A673 (cell line): ENCODE measurements at regions not wholly inside any gene's neighbourhood (a gene's known extent, or its start where the extent isn't known, plus 50 kb on each side); places are given as distances from the start of the nearest gene placed in this dataset.
"Not testable (repeated sequence)": the region's sequence is repeated elsewhere in the genome, so short reads cannot be mapped to it uniquely, and the experiment has no call there.

Experiments
- BruUV-seq: library from RNA; stranded (reverse); fragments of 400-500 nt; replicated peaks from 2 replicates; lab custom pipeline; 2021; lab: Mats Ljungman, UMichigan
- CTCF ChIA-PET: fragments of 300-600 bp; sonication (Branson Sonifier 250); formaldehyde crosslinking; loops from one replicate; lab custom pipeline; 2022; ENCODE audit warnings: antibody characterized with exemption; lab: Charles Lee
- POLR2A ChIA-PET: fragments of 300-600 bp; sonication (Branson Sonifier 250); formaldehyde crosslinking; loops from one replicate; lab custom pipeline; 2022; ENCODE audit warnings: antibody characterized with exemption; ENCODE audit not compliant: low non-redundant PET; lab: Charles Lee
- DNase-seq: peaks from one replicate; pipeline ENCODE4 v3.0.0-alpha.2; 2015; ENCODE audit warnings: low spot score
- H3K27ac ChIP-seq: fragments of 200-600 bp; sonication (generic); 2 replicates; pipeline ENCODE4 v1.5.1; 2016; ENCODE audit warnings: mixed run types, low read depth, mild to moderate bottlenecking, mixed read lengths, antibody characterized with exemption, low read length; ENCODE audit not compliant: poor library complexity, severe bottlenecking
- H3K27me3 ChIP-seq: fragments of 200-600 bp; sonication (generic); replicated peaks from 2 replicates; pipeline ENCODE4 v1.6.1; 2017; ENCODE audit warnings: mixed run types, low read depth, mild to moderate bottlenecking, mixed read lengths, antibody characterized with exemption, low read length; ENCODE audit not compliant: insufficient read depth, poor library complexity
- H3K36me3 ChIP-seq: fragments of 200-600 bp; sonication (generic); 2 replicates; pipeline ENCODE4 v1.6.1; 2016; ENCODE audit warnings: mixed run types, mild to moderate bottlenecking, mixed read lengths, antibody characterized with exemption, low read length; ENCODE audit not compliant: insufficient read depth, poor library complexity, severe bottlenecking
- H3K4me1 ChIP-seq: fragments of 200-600 bp; sonication (generic); 2 replicates; pipeline ENCODE4 v1.6.1; 2017; ENCODE audit warnings: mixed run types, mild to moderate bottlenecking, mixed read lengths, antibody characterized with exemption, low read length; ENCODE audit not compliant: insufficient read depth, poor library complexity, severe bottlenecking
- H3K4me3 ChIP-seq: fragments of 200-600 bp; sonication (generic); 2 replicates; pipeline ENCODE4 v1.5.1; 2016; ENCODE audit warnings: low read depth, mixed run types, mild to moderate bottlenecking, mixed read lengths, low read length; ENCODE audit not compliant: poor library complexity, severe bottlenecking
- H3K9me3 ChIP-seq: fragments of 200-600 bp; sonication (generic); 2 replicates; pipeline ENCODE4 v1.6.1; 2016; ENCODE audit warnings: mixed run types, low read depth, mild to moderate bottlenecking, mixed read lengths, antibody characterized with exemption, low read length; ENCODE audit not compliant: poor library complexity, severe bottlenecking
- EZH2 ChIP-seq: fragments of 200-600 bp; sonication (generic); IDR thresholded peaks from 2 replicates; pipeline ENCODE4 v1.6.1; 2017; ENCODE audit warnings: borderline replicate concordance, low read depth, mild to moderate bottlenecking, mixed read lengths, antibody characterized with exemption, low read length; ENCODE audit not compliant: poor library complexity, severe bottlenecking
- intact Hi-C: fragments of 100-400 bp; cut with micrococcal nuclease; formaldehyde crosslinking; loops from one replicate; pipeline ENCODE4 v1.10.0; 2022; ENCODE audit not compliant: unreplicated experiment
- TF ChIP-seq, protein P1 (sequence below): fragments of 300-800, 200-600 bp; sonication (generic); conservative IDR thresholded peaks from 2 replicates; pipeline ENCODE4 v1.5.1; 2017; ENCODE audit warnings: low read depth, mild to moderate bottlenecking, antibody characterized with exemption, low read length, moderate library complexity, mixed read lengths

- H3K4me3 ChIP-seq = no peak overlapping the region
- no peak overlapping the region for H3K27ac ChIP-seq
- DNase-seq = no peak
- no peaks in the 10 kb centered on the region for H3K9me3 ChIP-seq
- TF ChIP-seq EZH2 = no peak
- TF ChIP-seq, protein P1, sequence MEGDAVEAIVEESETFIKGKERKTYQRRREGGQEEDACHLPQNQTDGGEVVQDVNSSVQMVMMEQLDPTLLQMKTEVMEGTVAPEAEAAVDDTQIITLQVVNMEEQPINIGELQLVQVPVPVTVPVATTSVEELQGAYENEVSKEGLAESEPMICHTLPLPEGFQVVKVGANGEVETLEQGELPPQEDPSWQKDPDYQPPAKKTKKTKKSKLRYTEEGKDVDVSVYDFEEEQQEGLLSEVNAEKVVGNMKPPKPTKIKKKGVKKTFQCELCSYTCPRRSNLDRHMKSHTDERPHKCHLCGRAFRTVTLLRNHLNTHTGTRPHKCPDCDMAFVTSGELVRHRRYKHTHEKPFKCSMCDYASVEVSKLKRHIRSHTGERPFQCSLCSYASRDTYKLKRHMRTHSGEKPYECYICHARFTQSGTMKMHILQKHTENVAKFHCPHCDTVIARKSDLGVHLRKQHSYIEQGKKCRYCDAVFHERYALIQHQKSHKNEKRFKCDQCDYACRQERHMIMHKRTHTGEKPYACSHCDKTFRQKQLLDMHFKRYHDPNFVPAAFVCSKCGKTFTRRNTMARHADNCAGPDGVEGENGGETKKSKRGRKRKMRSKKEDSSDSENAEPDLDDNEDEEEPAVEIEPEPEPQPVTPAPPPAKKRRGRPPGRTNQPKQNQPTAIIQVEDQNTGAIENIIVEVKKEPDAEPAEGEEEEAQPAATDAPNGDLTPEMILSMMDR = no peak
- ChIA-PET CTCF (no interaction called here), POLR2A (no interaction called here)
- intact Hi-C loops = no loop called here
- H3K27me3 ChIP-seq = no peaks in the 10 kb centered on the region
- H3K4me1 ChIP-seq = no peaks in the 10 kb centered on the region
- no peaks in the 10 kb centered on the region for H3K36me3 ChIP-seq
- BruUV-seq = no TSS peak
These were observed 437.7 kb upstream of the MEF2C start for GRCh38 chr5:89320421-89321277.

DNA sequence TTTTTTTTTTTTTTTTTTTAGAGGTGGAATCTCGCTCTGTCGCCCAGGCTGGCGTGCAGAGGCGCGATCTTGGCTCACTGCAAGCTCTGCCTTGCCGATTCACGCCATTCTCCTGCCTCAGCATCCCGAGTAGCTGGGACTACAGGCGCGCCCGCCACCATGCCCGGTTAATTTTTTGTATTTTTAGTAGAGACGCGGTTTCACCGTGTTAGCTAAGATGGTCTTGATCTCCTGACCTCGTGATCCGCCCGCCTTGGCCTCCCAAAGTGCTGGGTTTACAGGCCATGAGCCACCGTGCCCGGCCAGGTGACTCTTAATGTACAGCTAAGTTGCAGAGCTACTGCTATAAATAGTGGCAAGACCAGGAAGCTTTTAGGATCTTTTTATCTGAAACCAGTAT is 434.9 kb upstream of the MEF2C start:
- DNase-seq, H3K9me3 ChIP-seq, H3K27ac ChIP-seq, H3K36me3 ChIP-seq, POLR2A ChIA-PET, H3K4me1 ChIP-seq, H3K27me3 ChIP-seq, H3K4me3 ChIP-seq, intact Hi-C loops, BruUV-seq: not testable (repeated sequence)
- CTCF ChIA-PET = interaction anchor here (0.7 kb wide), 1 partner anchor 949 kb away, joined by 5 read pairs; no protein-coding TSS in a partner anchor

DNA sequence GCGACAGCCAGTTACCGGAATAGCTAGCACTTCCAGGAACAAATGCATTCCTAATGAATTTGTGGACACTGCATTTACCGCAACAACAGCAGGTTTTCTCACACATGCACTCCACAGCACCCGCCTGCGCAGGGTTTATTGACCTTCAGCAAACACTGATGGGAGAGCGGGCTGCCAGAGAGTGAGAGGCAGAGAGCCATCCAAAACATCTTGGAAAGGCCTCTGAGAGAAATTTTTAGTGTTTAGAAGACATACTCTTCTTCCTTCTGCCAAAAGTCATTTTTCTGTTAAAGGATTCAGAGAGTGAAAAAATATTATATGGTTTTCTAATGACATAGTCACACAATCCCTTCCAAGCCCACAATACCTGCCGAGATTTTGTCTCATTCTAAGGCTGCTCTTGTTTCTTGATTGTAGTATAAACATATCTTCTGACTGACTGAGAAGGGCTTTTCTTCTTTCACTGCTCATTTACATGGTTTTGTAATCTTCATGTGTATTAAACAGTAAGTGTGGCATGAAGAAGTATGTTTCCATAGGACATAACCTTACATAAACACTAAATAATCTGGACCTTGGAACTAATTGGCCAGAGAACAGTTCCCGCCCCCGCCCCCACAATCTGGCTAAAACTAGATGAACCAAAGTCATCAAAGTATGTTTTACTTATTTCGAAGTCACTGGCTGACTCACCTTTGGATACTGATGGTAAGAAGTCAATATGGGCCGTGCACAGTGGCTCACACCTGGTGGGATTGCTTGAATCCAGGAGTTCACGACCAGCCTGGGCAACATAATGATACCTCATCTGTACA is 432.5 kb upstream of the MEF2C start:
- intact Hi-C loops = no loop called here
- Histone ChIP-seq H3K4me3 (no peak overlapping the region), H3K27ac (no peak overlapping the region), H3K36me3 (no peaks in the 10 kb centered on the region), H3K27me3 (no peaks in the 10 kb centered on the region), H3K9me3 (no peaks in the 10 kb centered on the region), H3K4me1 (no peaks in the 10 kb centered on the region)
- POLR2A ChIA-PET = interaction anchor here (0.6 kb wide), 1 partner anchor 1534 kb away, joined by 8 read pairs; no protein-coding TSS in a partner anchor
- no peak for DNase-seq
- CTCF ChIA-PET = no interaction called here
- TF ChIP-seq, protein P1 = no peak
- TF ChIP-seq EZH2 = no peak
- BruUV-seq = no TSS peak
